Vagina (tissue), 2 donors: ENCODE measurements at regions not wholly inside any gene's neighbourhood (a gene's known extent, or its start where the extent isn't known, plus 50 kb on each side); places are given as distances from the start of the nearest gene placed in this dataset.

Experiments used
- DNase-seq, 2 donors: peaks; one replicate each; pipeline ENCODE4 v3.0.0-alpha.2; 2017; ENCODE audit errors: extremely low spot score in 2 of 2
- H3K27ac ChIP-seq: fragments of 200-600 bp; sonication (generic); one replicate; pipeline ENCODE4 v1.5.1; 2019
- H3K27me3 ChIP-seq: fragments of 200-600 bp; sonication (generic); one replicate; pipeline ENCODE4 v1.5.1; 2019
- H3K36me3 ChIP-seq, 2 donors: fragments of 200-600 bp; sonication (generic); one replicate each; pipeline ENCODE4 v1.5.1; 2017 to 2019
- H3K4me1 ChIP-seq: fragments of 200-600 bp; sonication (generic); one replicate; pipeline ENCODE4 v1.5.1; 2019
- H3K4me3 ChIP-seq, 2 donors: fragments of 200-600 bp; sonication (generic); 1 replicate in 1 of 2; 2 replicates in 1 of 2; pipeline ENCODE4 v1.5.1; 2016 to 2019
- H3K9me3 ChIP-seq: fragments of 200-600 bp; sonication (generic); one replicate; pipeline ENCODE4 v1.5.1; 2019
- POLR2A ChIP-seq, 2 donors: fragments of 450-650 bp; IDR thresholded peaks; one replicate each; pipeline ENCODE4 v1.6.1; 2017; ENCODE audit warnings: antibody characterized with exemption in 2 of 2, mild to moderate bottlenecking in 2 of 2, moderate library complexity in 2 of 2
- POLR2AphosphoS5 ChIP-seq, 2 donors: sonication (generic); formaldehyde crosslinking; IDR thresholded peaks; one replicate each; pipeline ENCODE4 v1.9.0; 2017; ENCODE audit warnings: antibody characterized with exemption in 2 of 2, mild to moderate bottlenecking in 2 of 2, low read depth in 1 of 2; ENCODE audit not compliant: insufficient read depth in 1 of 2
- intact Hi-C: fragments of 100-400 bp; cut with DNase I; formaldehyde crosslinking; loops from one replicate; pipeline ENCODE4 v1.15.1; 2023
- TF ChIP-seq, protein P1 (sequence below), 3 experiments: fragments of 450-650 bp in 2 of 3; fragments of 200-600 bp in 1 of 3; sonication (generic) in 1 of 3; IDR thresholded peaks; one replicate each; pipeline ENCODE4 v1.5.1; 2017 to 2019; ENCODE audit warnings: antibody characterized with exemption in 3 of 3, mild to moderate bottlenecking in 2 of 3, moderate library complexity in 2 of 3

DNA sequence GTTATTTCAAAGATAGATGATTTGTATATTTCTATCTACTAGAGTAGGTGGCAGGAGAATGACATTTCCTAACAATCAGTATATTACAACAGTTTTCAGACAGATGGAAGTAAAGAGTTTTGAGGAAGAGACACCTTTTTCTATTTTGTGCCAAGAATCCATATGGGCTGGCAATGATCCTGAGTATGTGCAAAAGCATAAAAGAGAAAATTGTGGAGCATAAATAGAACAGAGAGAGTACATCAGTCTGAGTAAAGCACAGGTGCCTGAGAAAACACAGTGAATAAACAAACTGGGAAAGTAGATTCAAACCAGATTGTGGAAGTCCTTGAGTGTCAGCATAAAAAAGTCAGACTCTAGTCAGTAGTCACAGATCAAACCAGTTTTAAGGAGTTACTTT, 96.8 kb upstream of the WDR44 start:
- no peak for DNase-seq
- Histone ChIP-seq H3K27me3 (no peaks in the 10 kb centered on the region), H3K27ac (no peak overlapping the region), H3K4me3 (no peak overlapping the region), H3K4me1 (no peaks in the 10 kb centered on the region), H3K9me3 (no peaks in the 10 kb centered on the region), H3K36me3 (no peaks in the 10 kb centered on the region)
- TF ChIP-seq POLR2A (IDR thresholded peaks at IDR 0.05) (no peak), POLR2AphosphoS5 (IDR thresholded peaks at IDR 0.05; ENCODE audit: insufficient read depth in 1 of 2, low read depth in 1 of 2) (no peak)
- TF ChIP-seq, protein P1, sequence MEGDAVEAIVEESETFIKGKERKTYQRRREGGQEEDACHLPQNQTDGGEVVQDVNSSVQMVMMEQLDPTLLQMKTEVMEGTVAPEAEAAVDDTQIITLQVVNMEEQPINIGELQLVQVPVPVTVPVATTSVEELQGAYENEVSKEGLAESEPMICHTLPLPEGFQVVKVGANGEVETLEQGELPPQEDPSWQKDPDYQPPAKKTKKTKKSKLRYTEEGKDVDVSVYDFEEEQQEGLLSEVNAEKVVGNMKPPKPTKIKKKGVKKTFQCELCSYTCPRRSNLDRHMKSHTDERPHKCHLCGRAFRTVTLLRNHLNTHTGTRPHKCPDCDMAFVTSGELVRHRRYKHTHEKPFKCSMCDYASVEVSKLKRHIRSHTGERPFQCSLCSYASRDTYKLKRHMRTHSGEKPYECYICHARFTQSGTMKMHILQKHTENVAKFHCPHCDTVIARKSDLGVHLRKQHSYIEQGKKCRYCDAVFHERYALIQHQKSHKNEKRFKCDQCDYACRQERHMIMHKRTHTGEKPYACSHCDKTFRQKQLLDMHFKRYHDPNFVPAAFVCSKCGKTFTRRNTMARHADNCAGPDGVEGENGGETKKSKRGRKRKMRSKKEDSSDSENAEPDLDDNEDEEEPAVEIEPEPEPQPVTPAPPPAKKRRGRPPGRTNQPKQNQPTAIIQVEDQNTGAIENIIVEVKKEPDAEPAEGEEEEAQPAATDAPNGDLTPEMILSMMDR (IDR thresholded peaks at IDR 0.05): no peak
- intact Hi-C loops: no loop called here

DNA sequence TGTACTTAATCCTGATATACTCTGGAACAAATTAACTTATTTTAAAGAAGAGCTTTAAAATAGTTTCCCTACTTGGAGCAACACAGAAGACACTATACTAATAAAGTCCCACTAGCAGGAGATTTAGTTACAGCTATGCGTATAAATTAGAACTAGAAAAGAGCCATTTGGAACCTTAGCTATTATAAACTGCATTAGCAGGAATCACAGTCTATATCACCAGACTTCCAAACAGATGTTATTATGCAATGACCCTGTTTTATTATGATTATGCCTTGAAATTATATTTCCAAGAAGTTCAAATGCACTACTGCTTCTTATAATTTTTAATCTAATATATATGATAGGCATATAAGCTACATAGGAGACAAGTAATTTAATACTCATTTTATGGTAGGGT, 95.5 kb upstream of the WDR44 start:
- DNase-seq: no peak
- intact Hi-C loops: no loop called here
- no peaks in the 10 kb centered on the region for H3K4me1 ChIP-seq
- H3K27me3 ChIP-seq: no peaks in the 10 kb centered on the region
- TF ChIP-seq POLR2A (IDR thresholded peaks at IDR 0.05) (no peak), POLR2AphosphoS5 (IDR thresholded peaks at IDR 0.05; ENCODE audit: insufficient read depth in 1 of 2, low read depth in 1 of 2) (no peak)
- TF ChIP-seq, protein P1 (IDR thresholded peaks at IDR 0.05): no peak
- H3K9me3 ChIP-seq: no peaks in the 10 kb centered on the region
- H3K27ac ChIP-seq: no peak overlapping the region
- no peaks in the 10 kb centered on the region for H3K36me3 ChIP-seq
- H3K4me3 ChIP-seq: no peak overlapping the region

DNA sequence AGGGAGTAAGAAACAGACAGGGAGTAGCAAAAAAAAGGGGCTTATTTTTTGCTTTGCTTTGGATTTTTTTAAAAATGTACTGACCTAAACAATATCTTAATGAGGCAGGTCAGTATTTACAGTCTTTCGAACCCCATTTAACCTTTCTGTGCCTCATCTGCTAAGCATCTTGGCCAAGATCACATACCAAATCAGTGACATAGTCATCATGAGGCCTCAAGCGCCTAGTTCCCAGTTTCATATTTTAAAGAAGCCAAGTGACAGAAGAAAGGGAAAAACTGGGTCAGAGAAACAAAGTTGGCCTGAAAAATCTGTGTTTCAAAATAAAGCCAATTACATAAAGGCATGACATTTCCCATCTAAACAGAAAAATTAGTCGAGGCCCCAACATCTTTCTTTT, 94.6 kb upstream of the WDR44 start:
- intact Hi-C loops: no loop called here
- H3K36me3 ChIP-seq: no peaks in the 10 kb centered on the region
- no peak for DNase-seq

DNA sequence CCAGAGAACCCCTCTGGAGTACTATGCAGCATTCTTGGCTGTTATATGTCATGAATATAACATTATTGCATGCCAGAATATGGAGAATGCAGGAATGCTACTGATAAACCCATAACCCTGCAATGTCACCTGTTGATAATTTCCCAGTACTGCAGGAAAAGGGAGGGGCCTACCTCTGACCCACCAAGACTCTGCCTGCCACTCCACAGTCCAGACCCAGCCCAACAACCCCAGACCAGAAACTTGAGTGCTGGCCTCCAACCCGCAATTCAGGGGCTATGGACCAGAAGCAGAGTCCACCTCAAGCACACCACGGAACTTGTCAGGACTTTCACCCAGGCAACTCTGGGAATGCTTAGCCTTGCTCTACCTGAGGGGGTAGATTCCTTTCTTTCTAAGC, 92.9 kb upstream of the WDR44 start:
- H3K9me3 ChIP-seq: no peaks in the 10 kb centered on the region
- H3K4me1 ChIP-seq: no peaks in the 10 kb centered on the region
- H3K27me3 ChIP-seq: no peaks in the 10 kb centered on the region
- no peak for DNase-seq
- TF ChIP-seq POLR2AphosphoS5 (IDR thresholded peaks at IDR 0.05; ENCODE audit: insufficient read depth in 1 of 2, low read depth in 1 of 2) (no peak), POLR2A (IDR thresholded peaks at IDR 0.05) (no peak)
- TF ChIP-seq, protein P1 (IDR thresholded peaks at IDR 0.05): no peak
- no peaks in the 10 kb centered on the region for H3K36me3 ChIP-seq
- H3K27ac ChIP-seq: no peak overlapping the region
- H3K4me3 ChIP-seq: no peak overlapping the region
- intact Hi-C loops: no loop called here

More for the DNA sequence above, 94.6 kb upstream of the WDR44 start:
- H3K4me3 ChIP-seq: no peak overlapping the region
- H3K9me3 ChIP-seq: no peaks in the 10 kb centered on the region
- no peak overlapping the region for H3K27ac ChIP-seq
- no peaks in the 10 kb centered on the region for H3K27me3 ChIP-seq
- no peaks in the 10 kb centered on the region for H3K4me1 ChIP-seq
- TF ChIP-seq POLR2A (IDR thresholded peaks at IDR 0.05) (no peak), POLR2AphosphoS5 (IDR thresholded peaks at IDR 0.05; ENCODE audit: insufficient read depth in 1 of 2, low read depth in 1 of 2) (no peak)
- TF ChIP-seq, protein P1 (IDR thresholded peaks at IDR 0.05): no peak

DNA sequence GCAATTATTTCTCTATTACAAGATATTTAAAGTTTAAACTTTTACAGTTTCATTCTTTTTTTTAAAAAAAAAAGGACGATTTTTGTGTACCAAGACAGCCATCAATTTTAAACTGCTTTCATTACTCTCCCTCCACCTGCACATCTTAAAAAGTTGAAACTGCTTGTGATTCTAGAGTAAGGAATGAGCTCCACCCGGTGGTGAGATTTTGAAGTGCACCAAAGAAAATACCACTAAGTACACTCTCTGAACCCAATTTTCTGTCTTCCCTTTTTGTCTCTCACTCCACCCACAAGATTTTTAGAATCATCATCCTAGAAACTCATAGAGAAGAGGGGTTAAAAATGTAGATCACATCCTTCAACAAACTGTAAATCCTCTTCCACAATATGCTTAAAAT, 91.3 kb upstream of the WDR44 start:
- H3K4me3 ChIP-seq: no peak overlapping the region
- H3K4me1 ChIP-seq: no peaks in the 10 kb centered on the region
- no peaks in the 10 kb centered on the region for H3K9me3 ChIP-seq
- TF ChIP-seq POLR2A (IDR thresholded peaks at IDR 0.05): no peak
- TF ChIP-seq, protein P1 (IDR thresholded peaks at IDR 0.05): peak; percentile 37 to 50 (median 50)
- TF ChIP-seq POLR2AphosphoS5 (IDR thresholded peaks at IDR 0.05; ENCODE audit: insufficient read depth in 1 of 2, low read depth in 1 of 2): no peak
- no peak for DNase-seq
- H3K27me3 ChIP-seq: no peaks in the 10 kb centered on the region
- intact Hi-C loops: no loop called here
- no peak overlapping the region for H3K27ac ChIP-seq
- no peaks in the 10 kb centered on the region for H3K36me3 ChIP-seq
